ENCODE measurements at regions not wholly inside any gene's neighbourhood (a gene's known extent, or its start where the extent isn't known, plus 50 kb on each side); places are given as distances from the start of the nearest gene placed in this dataset.

DNA sequence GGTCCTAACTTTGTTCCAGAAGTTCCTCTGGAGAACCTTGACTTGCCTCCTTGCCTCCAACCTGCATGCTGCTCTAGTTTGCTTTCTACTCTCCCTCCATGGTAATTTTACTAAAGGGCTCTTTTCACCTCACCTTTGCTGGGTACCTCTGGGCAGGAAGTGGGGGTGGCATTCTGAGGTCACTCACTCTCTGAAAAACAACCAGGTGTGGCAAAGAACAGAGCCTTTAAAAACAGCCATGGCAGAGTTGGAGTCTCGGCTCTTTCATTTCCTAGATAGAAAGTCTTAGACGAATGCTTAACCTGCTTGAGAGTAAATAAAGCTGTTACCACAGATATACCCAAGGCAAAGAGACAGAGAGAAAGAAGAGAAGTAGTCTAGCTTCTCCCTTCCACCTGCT is 827.9 kb downstream of the BCL11B start:
- H3K79me2 ChIP-seq (replicated peaks; ENCODE audit: insufficient read depth, low read length), result no peaks in the 10 kb centered on the region
- no peaks in the 10 kb centered on the region for H3K27me3 ChIP-seq (ENCODE audit: insufficient read depth, low read depth, low read length)
- no peaks in the 10 kb centered on the region for H3K36me3 ChIP-seq (ENCODE audit: insufficient read depth, low read length)
- no peak overlapping the region for H3K9ac ChIP-seq (ENCODE audit: low read length)
- no peaks in the 10 kb centered on the region for H3K9me3 ChIP-seq (ENCODE audit: low read length)
- no peak overlapping the region for H3K27ac ChIP-seq (ENCODE audit: low read length)
- no peak overlapping the region for H3K4me2 ChIP-seq (ENCODE audit: low read length)
- H4K20me1 ChIP-seq (ENCODE audit: insufficient read depth), result no peaks in the 10 kb centered on the region
- H2AFZ ChIP-seq (ENCODE audit: low read depth, low read length), result no peak overlapping the region
- H3K9me2 ChIP-seq (ENCODE audit: insufficient read depth, low read length), result no peaks in the 10 kb centered on the region
- no peak overlapping the region for H3K4me3 ChIP-seq (ENCODE audit: low read length)
- TF ChIP-seq MXI1 (conservative IDR thresholded peaks at IDR 0.05; ENCODE audit: poor library complexity, severe bottlenecking) (no peak), TAF1 (IDR thresholded peaks at IDR 0.05; ENCODE audit: low read depth) (no peak), EZH2 (IDR thresholded peaks at IDR 0.05; ENCODE audit: borderline replicate concordance, insufficient read depth, low read length, poor library complexity, severe bottlenecking) (no peak), POLR2AphosphoS5 (IDR thresholded peaks at IDR 0.05) (no peak), EP300 (conservative IDR thresholded peaks at IDR 0.05; ENCODE audit: poor library complexity, severe bottlenecking) (no peak), RAD21 (conservative IDR thresholded peaks at IDR 0.05) (no peak), SMC3 (conservative IDR thresholded peaks at IDR 0.05; ENCODE audit: poor library complexity) (no peak)
- TF ChIP-seq, protein P1, sequence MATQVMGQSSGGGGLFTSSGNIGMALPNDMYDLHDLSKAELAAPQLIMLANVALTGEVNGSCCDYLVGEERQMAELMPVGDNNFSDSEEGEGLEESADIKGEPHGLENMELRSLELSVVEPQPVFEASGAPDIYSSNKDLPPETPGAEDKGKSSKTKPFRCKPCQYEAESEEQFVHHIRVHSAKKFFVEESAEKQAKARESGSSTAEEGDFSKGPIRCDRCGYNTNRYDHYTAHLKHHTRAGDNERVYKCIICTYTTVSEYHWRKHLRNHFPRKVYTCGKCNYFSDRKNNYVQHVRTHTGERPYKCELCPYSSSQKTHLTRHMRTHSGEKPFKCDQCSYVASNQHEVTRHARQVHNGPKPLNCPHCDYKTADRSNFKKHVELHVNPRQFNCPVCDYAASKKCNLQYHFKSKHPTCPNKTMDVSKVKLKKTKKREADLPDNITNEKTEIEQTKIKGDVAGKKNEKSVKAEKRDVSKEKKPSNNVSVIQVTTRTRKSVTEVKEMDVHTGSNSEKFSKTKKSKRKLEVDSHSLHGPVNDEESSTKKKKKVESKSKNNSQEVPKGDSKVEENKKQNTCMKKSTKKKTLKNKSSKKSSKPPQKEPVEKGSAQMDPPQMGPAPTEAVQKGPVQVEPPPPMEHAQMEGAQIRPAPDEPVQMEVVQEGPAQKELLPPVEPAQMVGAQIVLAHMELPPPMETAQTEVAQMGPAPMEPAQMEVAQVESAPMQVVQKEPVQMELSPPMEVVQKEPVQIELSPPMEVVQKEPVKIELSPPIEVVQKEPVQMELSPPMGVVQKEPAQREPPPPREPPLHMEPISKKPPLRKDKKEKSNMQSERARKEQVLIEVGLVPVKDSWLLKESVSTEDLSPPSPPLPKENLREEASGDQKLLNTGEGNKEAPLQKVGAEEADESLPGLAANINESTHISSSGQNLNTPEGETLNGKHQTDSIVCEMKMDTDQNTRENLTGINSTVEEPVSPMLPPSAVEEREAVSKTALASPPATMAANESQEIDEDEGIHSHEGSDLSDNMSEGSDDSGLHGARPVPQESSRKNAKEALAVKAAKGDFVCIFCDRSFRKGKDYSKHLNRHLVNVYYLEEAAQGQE (IDR thresholded peaks at IDR 0.05; ENCODE audit: borderline replicate concordance), result no peak
- TF ChIP-seq, protein P2, sequence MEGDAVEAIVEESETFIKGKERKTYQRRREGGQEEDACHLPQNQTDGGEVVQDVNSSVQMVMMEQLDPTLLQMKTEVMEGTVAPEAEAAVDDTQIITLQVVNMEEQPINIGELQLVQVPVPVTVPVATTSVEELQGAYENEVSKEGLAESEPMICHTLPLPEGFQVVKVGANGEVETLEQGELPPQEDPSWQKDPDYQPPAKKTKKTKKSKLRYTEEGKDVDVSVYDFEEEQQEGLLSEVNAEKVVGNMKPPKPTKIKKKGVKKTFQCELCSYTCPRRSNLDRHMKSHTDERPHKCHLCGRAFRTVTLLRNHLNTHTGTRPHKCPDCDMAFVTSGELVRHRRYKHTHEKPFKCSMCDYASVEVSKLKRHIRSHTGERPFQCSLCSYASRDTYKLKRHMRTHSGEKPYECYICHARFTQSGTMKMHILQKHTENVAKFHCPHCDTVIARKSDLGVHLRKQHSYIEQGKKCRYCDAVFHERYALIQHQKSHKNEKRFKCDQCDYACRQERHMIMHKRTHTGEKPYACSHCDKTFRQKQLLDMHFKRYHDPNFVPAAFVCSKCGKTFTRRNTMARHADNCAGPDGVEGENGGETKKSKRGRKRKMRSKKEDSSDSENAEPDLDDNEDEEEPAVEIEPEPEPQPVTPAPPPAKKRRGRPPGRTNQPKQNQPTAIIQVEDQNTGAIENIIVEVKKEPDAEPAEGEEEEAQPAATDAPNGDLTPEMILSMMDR (IDR thresholded peaks at IDR 0.05; ENCODE audit: poor library complexity, severe bottlenecking), result no peak
- H3F3A ChIP-seq (ENCODE audit: insufficient read depth, low read length, poor library complexity, severe bottlenecking), result no peaks in the 10 kb centered on the region

DNA sequence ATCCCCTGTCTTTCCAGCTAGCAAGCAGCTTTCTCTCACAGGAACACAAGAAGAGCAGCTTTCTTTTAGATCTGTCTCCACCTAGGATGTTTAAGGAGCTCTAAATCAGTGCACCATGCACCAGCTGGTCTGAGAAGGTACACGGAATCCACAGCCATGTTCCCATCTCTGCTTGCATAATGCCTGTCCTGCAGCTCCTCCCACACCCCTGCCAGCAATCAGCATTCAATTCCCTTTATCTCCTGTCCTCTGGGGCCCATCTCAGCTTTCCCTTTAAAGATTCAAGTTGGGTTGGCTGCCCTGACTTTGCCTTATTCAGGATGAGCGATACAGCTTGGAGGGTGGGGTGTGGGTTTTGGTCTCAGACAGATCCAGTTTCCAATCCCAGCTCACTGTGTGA is 826.3 kb downstream of the BCL11B start:
- H4K20me1 ChIP-seq (ENCODE audit: insufficient read depth), result no peaks in the 10 kb centered on the region
- H3K9ac ChIP-seq (ENCODE audit: low read length), result no peak overlapping the region
- no peaks in the 10 kb centered on the region for H3K79me2 ChIP-seq (replicated peaks; ENCODE audit: insufficient read depth, low read length)
- H3K9me2 ChIP-seq (ENCODE audit: insufficient read depth, low read length), result no peaks in the 10 kb centered on the region
- H2AFZ ChIP-seq (ENCODE audit: low read depth, low read length), result no peak overlapping the region
- H3K36me3 ChIP-seq (ENCODE audit: insufficient read depth, low read length), result no peaks in the 10 kb centered on the region
- H3K27me3 ChIP-seq (ENCODE audit: insufficient read depth, low read depth, low read length), result no peaks in the 10 kb centered on the region
- no peaks in the 10 kb centered on the region for H3K9me3 ChIP-seq (ENCODE audit: low read length)
- no peak overlapping the region for H3K4me3 ChIP-seq (ENCODE audit: low read length)
- TF ChIP-seq EP300 (conservative IDR thresholded peaks at IDR 0.05; ENCODE audit: poor library complexity, severe bottlenecking) (no peak), SMC3 (conservative IDR thresholded peaks at IDR 0.05; ENCODE audit: poor library complexity) (no peak), RAD21 (conservative IDR thresholded peaks at IDR 0.05) (no peak), EZH2 (IDR thresholded peaks at IDR 0.05; ENCODE audit: borderline replicate concordance, insufficient read depth, low read length, poor library complexity, severe bottlenecking) (no peak), POLR2AphosphoS5 (IDR thresholded peaks at IDR 0.05) (no peak), TAF1 (IDR thresholded peaks at IDR 0.05; ENCODE audit: low read depth) (no peak), MXI1 (conservative IDR thresholded peaks at IDR 0.05; ENCODE audit: poor library complexity, severe bottlenecking) (no peak)
- TF ChIP-seq, protein P2 (IDR thresholded peaks at IDR 0.05; ENCODE audit: poor library complexity, severe bottlenecking), result no peak
- TF ChIP-seq, protein P1 (IDR thresholded peaks at IDR 0.05; ENCODE audit: borderline replicate concordance), result no peak
- no peak overlapping the region for H3K4me2 ChIP-seq (ENCODE audit: low read length)
- H3K27ac ChIP-seq (ENCODE audit: low read length), result no peak overlapping the region
- no peaks in the 10 kb centered on the region for H3F3A ChIP-seq (ENCODE audit: insufficient read depth, low read length, poor library complexity, severe bottlenecking)

Data from neural cell (in vitro differentiated cells).